ENCODE measurements at regions not wholly inside any gene's neighbourhood (a gene's known extent, or its start where the extent isn't known, plus 50 kb on each side); places are given as distances from the start of the nearest gene placed in this dataset.

DNA sequence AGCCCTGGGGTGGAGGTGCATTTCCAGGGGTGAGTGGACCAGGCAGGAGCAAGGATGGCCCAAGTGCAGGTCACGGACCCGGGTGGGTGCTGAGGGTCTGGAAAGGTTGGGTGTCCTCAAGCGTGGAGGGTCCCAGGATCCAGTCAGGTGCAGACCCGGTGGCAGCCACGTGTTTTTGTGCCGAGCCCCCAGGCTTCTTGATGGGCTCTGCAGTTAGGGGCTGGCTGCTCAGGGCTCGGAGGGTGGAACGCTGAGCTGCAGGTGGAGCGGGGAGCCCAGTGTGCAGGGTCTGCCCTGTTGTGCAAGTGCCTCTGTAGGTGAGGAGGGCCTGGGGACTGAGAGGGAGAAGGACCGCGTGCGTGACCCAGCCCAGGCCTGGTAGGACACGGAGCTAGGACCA is 70.9 kb upstream of the HLA-E start:
- H3K4me1 Mint-ChIP-seq (ENCODE audit: low read depth, unreplicated experiment), result no peaks in the 10 kb centered on the region
- TF ChIP-seq, protein P1, sequence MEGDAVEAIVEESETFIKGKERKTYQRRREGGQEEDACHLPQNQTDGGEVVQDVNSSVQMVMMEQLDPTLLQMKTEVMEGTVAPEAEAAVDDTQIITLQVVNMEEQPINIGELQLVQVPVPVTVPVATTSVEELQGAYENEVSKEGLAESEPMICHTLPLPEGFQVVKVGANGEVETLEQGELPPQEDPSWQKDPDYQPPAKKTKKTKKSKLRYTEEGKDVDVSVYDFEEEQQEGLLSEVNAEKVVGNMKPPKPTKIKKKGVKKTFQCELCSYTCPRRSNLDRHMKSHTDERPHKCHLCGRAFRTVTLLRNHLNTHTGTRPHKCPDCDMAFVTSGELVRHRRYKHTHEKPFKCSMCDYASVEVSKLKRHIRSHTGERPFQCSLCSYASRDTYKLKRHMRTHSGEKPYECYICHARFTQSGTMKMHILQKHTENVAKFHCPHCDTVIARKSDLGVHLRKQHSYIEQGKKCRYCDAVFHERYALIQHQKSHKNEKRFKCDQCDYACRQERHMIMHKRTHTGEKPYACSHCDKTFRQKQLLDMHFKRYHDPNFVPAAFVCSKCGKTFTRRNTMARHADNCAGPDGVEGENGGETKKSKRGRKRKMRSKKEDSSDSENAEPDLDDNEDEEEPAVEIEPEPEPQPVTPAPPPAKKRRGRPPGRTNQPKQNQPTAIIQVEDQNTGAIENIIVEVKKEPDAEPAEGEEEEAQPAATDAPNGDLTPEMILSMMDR (IDR thresholded peaks at IDR 0.05; ENCODE audit: insufficient read depth, low read depth, low read length), result no peak
- no peak for TF ChIP-seq EZH2 (IDR thresholded peaks at IDR 0.05; ENCODE audit: insufficient read depth, low read length)
- Histone ChIP-seq H3K9ac (ENCODE audit: low read length) (no peak overlapping the region), H3K27me3 (ENCODE audit: insufficient read depth, low read length) (peaks cover 24% of the 10 kb centered on the region), H3K36me3 (ENCODE audit: insufficient read depth, low read length) (no peaks in the 10 kb centered on the region), H3K79me2 (ENCODE audit: insufficient read depth, low read length) (no peaks in the 10 kb centered on the region), H3K9me3 (ENCODE audit: insufficient read depth, low read depth, low read length) (no peaks in the 10 kb centered on the region), H3K4me3 (ENCODE audit: insufficient read depth, low read depth, low read length) (no peak overlapping the region), H4K20me1 (ENCODE audit: insufficient read depth, low read length) (no peaks in the 10 kb centered on the region), H3K27ac (ENCODE audit: low read depth, low read length) (no peak overlapping the region), H3K4me1 (ENCODE audit: insufficient read depth, low read length) (no peaks in the 10 kb centered on the region), H2AFZ (ENCODE audit: low read depth, low read length) (no peak overlapping the region), H3K4me2 (ENCODE audit: low read length) (no peak overlapping the region)
- FAIRE-seq, result no peak
- no peak for DNase-seq (ENCODE audit: low read depth)
- H3K4me3 Mint-ChIP-seq (ENCODE audit: unreplicated experiment), result no peak overlapping the region
- no peaks in the 10 kb centered on the region for H3K36me3 Mint-ChIP-seq (ENCODE audit: low read depth, unreplicated experiment)
- peaks cover 2% of the 10 kb centered on the region for H3K9me3 Mint-ChIP-seq (ENCODE audit: unreplicated experiment)
- H3K27me3 Mint-ChIP-seq (ENCODE audit: low read depth, unreplicated experiment), result peaks cover 61% of the 10 kb centered on the region
- H3K27ac Mint-ChIP-seq (ENCODE audit: unreplicated experiment), result no peak overlapping the region

- H3K4me3 Mint-ChIP-seq (ENCODE audit: unreplicated experiment), result no peak overlapping the region
- H3K4me1 Mint-ChIP-seq (ENCODE audit: low read depth, unreplicated experiment), result no peaks in the 10 kb centered on the region
- DNase-seq (ENCODE audit: low read depth) (no peak), FAIRE-seq (no peak)
- Histone ChIP-seq H3K4me2 (ENCODE audit: low read length) (no peak overlapping the region), H3K27me3 (ENCODE audit: insufficient read depth, low read length) (peaks cover 8% of the 10 kb centered on the region), H4K20me1 (ENCODE audit: insufficient read depth, low read length) (no peaks in the 10 kb centered on the region), H2AFZ (ENCODE audit: low read depth, low read length) (no peak overlapping the region), H3K36me3 (ENCODE audit: insufficient read depth, low read length) (no peaks in the 10 kb centered on the region), H3K4me3 (ENCODE audit: insufficient read depth, low read depth, low read length) (no peak overlapping the region), H3K9ac (ENCODE audit: low read length) (no peak overlapping the region), H3K9me3 (ENCODE audit: insufficient read depth, low read depth, low read length) (no peaks in the 10 kb centered on the region), H3K27ac (ENCODE audit: low read depth, low read length) (no peak overlapping the region), H3K79me2 (ENCODE audit: insufficient read depth, low read length) (no peaks in the 10 kb centered on the region), H3K4me1 (ENCODE audit: insufficient read depth, low read length) (no peaks in the 10 kb centered on the region)
- peaks cover 7% of the 10 kb centered on the region for H3K9me3 Mint-ChIP-seq (ENCODE audit: unreplicated experiment)
- H3K27ac Mint-ChIP-seq (ENCODE audit: unreplicated experiment), result no peak overlapping the region
- H3K27me3 Mint-ChIP-seq (ENCODE audit: low read depth, unreplicated experiment), result peaks cover 36% of the 10 kb centered on the region
- H3K36me3 Mint-ChIP-seq (ENCODE audit: low read depth, unreplicated experiment), result no peaks in the 10 kb centered on the region
- no peak for TF ChIP-seq EZH2 (IDR thresholded peaks at IDR 0.05; ENCODE audit: insufficient read depth, low read length)
- TF ChIP-seq, protein P1 (IDR thresholded peaks at IDR 0.05; ENCODE audit: insufficient read depth, low read depth, low read length), result no peak
Observed at GRCh38 chr6:30424549-30424948, 64.8 kb upstream of the HLA-E start.
